MCF 10A (cell line): ENCODE measurements at regions not wholly inside any gene's neighbourhood (a gene's known extent, or its start where the extent isn't known, plus 50 kb on each side); places are given as distances from the start of the nearest gene placed in this dataset.

ENCODE experiments used
- BruUV-seq: library from RNA; stranded (reverse); fragments of 400-500 nt; replicated peaks from 2 replicates; lab custom pipeline; 2021; lab: Mats Ljungman, UMichigan
- CTCF ChIA-PET: fragments of 300-600 bp; sonication (Branson Sonifier 250); formaldehyde crosslinking; extraction: SDS; loops from one replicate; lab custom pipeline; 2021; ENCODE audit warnings: antibody characterized with exemption, inconsistent platforms; lab: Yijun Ruan, JAX
- POLR2A ChIA-PET: fragments of 300-600, 350-650 bp; sonication (Branson Sonifier 250); formaldehyde crosslinking; extraction: SDS; loops from one replicate; lab custom pipeline; 2020; ENCODE audit warnings: antibody characterized with exemption, inconsistent platforms; lab: Yijun Ruan, JAX
- DNase-seq: peaks from one replicate; pipeline ENCODE4 v3.0.0-alpha.2; 2018; ENCODE audit not compliant: unreplicated experiment
- H3K27ac Mint-ChIP-seq: one replicate; pipeline ENCODE4 v1.8.0; 2022; ENCODE audit warnings: mild to moderate bottlenecking, low read depth, mixed read lengths; ENCODE audit not compliant: unreplicated experiment
- H3K27me3 Mint-ChIP-seq: one replicate; pipeline ENCODE4 v1.8.0; 2022; ENCODE audit warnings: mixed read lengths; ENCODE audit not compliant: insufficient read depth, unreplicated experiment
- H3K36me3 Mint-ChIP-seq: one replicate; pipeline ENCODE4 v1.8.0; 2022; ENCODE audit warnings: mild to moderate bottlenecking, moderate library complexity, mixed read lengths; ENCODE audit not compliant: insufficient read depth, unreplicated experiment
- H3K4me1 Mint-ChIP-seq: one replicate; pipeline ENCODE4 v1.8.0; 2022; ENCODE audit warnings: mixed read lengths; ENCODE audit not compliant: insufficient read depth, unreplicated experiment
- H3K4me3 Mint-ChIP-seq: one replicate; pipeline ENCODE4 v1.8.0; 2022; ENCODE audit warnings: mild to moderate bottlenecking, moderate library complexity, mixed read lengths; ENCODE audit not compliant: unreplicated experiment
- H3K9me3 Mint-ChIP-seq: one replicate; pipeline ENCODE4 v1.8.0; 2022; ENCODE audit warnings: mixed read lengths; ENCODE audit not compliant: unreplicated experiment
- intact Hi-C: fragments of 100-400 bp; cut with micrococcal nuclease; formaldehyde crosslinking; loops from 2 replicates; pipeline ENCODE4 v1.14.1; 2022
- TF ChIP-seq, protein P1 (sequence below): fragments of 200-600 bp; IDR thresholded peaks from one replicate; pipeline ENCODE4 v1.8.0; 2022; ENCODE audit warnings: antibody characterized with exemption, mild to moderate bottlenecking; ENCODE audit not compliant: unreplicated experiment

DNA sequence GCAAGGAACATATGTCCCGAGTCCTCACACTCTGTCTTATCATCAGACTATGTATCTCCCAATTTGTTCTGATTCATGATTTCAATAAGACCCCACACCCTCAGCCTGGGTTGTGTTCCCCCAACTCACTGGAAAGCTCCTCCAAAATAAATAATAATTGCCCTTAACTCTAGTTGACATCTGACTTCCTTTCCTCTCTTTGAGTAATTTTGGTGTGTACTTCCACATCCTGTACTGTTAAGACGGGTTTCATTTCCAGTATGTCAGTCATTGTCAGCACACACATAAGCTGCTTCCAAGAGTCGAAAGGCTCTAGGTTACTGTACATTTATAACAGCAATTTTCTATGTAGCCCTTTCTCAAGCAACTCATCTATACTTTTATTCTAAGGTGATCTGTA, 52.2 kb upstream of the C1QTNF7 start:
- DNase-seq = no peak
- TF ChIP-seq, protein P1, sequence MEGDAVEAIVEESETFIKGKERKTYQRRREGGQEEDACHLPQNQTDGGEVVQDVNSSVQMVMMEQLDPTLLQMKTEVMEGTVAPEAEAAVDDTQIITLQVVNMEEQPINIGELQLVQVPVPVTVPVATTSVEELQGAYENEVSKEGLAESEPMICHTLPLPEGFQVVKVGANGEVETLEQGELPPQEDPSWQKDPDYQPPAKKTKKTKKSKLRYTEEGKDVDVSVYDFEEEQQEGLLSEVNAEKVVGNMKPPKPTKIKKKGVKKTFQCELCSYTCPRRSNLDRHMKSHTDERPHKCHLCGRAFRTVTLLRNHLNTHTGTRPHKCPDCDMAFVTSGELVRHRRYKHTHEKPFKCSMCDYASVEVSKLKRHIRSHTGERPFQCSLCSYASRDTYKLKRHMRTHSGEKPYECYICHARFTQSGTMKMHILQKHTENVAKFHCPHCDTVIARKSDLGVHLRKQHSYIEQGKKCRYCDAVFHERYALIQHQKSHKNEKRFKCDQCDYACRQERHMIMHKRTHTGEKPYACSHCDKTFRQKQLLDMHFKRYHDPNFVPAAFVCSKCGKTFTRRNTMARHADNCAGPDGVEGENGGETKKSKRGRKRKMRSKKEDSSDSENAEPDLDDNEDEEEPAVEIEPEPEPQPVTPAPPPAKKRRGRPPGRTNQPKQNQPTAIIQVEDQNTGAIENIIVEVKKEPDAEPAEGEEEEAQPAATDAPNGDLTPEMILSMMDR = no peak
- Mint-ChIP-seq H3K36me3 (no peaks in the 10 kb centered on the region), H3K27ac (no peak overlapping the region), H3K4me3 (no peak overlapping the region), H3K4me1 (peaks cover 24% of the 10 kb centered on the region), H3K9me3 (no peaks in the 10 kb centered on the region), H3K27me3 (no peaks in the 10 kb centered on the region)
- POLR2A ChIA-PET = interaction anchor here (1.3 kb wide), 1 partner anchor 10 kb away, joined by 4 read pairs; no protein-coding TSS in a partner anchor
- intact Hi-C loops = no loop called here
- BruUV-seq = no TSS peak
- CTCF ChIA-PET = interaction anchor here (1.3 kb wide), 1 partner anchor 20 kb away, joined by 3 read pairs; no protein-coding TSS in a partner anchor

DNA sequence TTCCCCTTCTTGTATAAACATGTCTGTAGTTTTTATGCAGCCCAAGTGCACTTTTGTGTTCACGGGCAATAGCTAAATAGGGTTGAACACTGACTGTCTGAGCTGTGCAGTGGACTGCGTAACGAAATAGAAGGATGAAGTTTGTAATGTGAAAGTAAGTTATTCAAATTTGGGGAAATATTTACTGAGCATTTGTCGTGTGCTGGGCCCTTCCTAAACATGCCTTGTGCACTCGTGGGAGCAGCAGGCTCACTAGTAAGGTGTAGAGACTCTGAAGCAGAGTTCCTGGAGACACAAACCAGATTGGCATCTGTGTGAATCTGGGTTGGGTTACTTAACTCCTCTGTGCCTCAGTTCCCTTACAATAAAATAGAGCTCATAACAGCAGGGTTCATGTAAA, 51.7 kb upstream of the C1QTNF7 start:
- Mint-ChIP-seq H3K27ac (no peak overlapping the region), H3K4me1 (peaks cover 24% of the 10 kb centered on the region), H3K9me3 (no peaks in the 10 kb centered on the region), H3K27me3 (no peaks in the 10 kb centered on the region), H3K4me3 (no peak overlapping the region), H3K36me3 (no peaks in the 10 kb centered on the region)
- no TSS peak for BruUV-seq
- TF ChIP-seq, protein P1 = no peak
- POLR2A ChIA-PET = interaction anchor here (1.0 to 1.3 kb wide), 2 partner anchors 10 to 22 kb away, joined by 3 to 4 read pairs; no protein-coding TSS in a partner anchor
- CTCF ChIA-PET = interaction anchor here (1.3 kb wide), 1 partner anchor 19 kb away, joined by 3 read pairs; no protein-coding TSS in a partner anchor
- DNase-seq = no peak
- intact Hi-C loops = no loop called here

DNA sequence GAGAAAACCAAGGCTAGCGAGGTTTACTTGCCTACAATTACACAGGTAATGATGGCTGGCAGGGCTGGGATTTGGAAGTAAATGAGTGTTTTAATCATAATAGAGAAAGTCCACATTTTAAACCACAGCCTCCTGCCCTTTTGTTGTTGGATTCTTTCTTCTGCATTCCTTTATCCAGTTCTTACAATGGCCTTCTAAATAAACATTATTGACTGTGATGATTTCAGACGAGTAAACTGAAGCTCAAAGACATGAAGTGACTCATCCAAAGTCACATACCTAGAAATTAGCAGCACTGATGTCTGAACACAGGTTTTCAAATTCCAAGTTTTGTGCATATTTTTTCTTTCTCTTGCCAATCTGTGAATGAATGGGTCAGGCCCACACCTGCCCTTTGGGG, 51.2 kb upstream of the C1QTNF7 start:
- Mint-ChIP-seq H3K27ac (no peak overlapping the region), H3K36me3 (no peaks in the 10 kb centered on the region), H3K4me3 (no peak overlapping the region), H3K27me3 (no peaks in the 10 kb centered on the region), H3K9me3 (no peaks in the 10 kb centered on the region), H3K4me1 (peaks cover 24% of the 10 kb centered on the region)
- DNase-seq = peak; percentile 22
- no TSS peak for BruUV-seq
- TF ChIP-seq, protein P1 = no peak
- intact Hi-C loops = no loop called here
- ChIA-PET CTCF (interaction anchor here (1.3 to 2.0 kb wide), 2 partner anchors 19 to 81 kb away, joined by 3 to 4 read pairs; no protein-coding TSS in a partner anchor), POLR2A (interaction anchor here (0.6 to 1.3 kb wide), 4 partner anchors 11 to 298 kb away, joined by 3 to 4 read pairs (median 3); no protein-coding TSS in a partner anchor)
